Nephron (organoid): ENCODE measurements at regions not wholly inside any gene's neighbourhood (a gene's known extent, or its start where the extent isn't known, plus 50 kb on each side); places are given as distances from the start of the nearest gene placed in this dataset.
A peak's percentile ranks its signal among the peaks of the same experiment; 100 is the strongest.

Experiments
- H3K27ac Mint-ChIP-seq, 3 experiments: 2 replicates each; pipeline ENCODE4 v1.8.0; 2020; ENCODE audit warnings: mixed read lengths in 3 of 3, mild to moderate bottlenecking in 2 of 3, moderate library complexity in 1 of 3
- H3K27me3 Mint-ChIP-seq: 2 replicates; pipeline ENCODE4 v1.8.0; 2021; ENCODE audit warnings: low read depth, mild to moderate bottlenecking, moderate library complexity, mixed read lengths
- H3K36me3 Mint-ChIP-seq: 2 replicates; pipeline ENCODE4 v1.8.0; 2020; ENCODE audit warnings: low read depth, mixed read lengths
- H3K4me1 Mint-ChIP-seq: 2 replicates; pipeline ENCODE4 v1.8.0; 2020; ENCODE audit warnings: mixed read lengths
- H3K4me3 Mint-ChIP-seq, 3 experiments: 2 replicates each; pipeline ENCODE4 v1.8.0; 2020; ENCODE audit warnings: mild to moderate bottlenecking in 3 of 3, mixed read lengths in 3 of 3, moderate library complexity in 2 of 3
- H3K9me3 Mint-ChIP-seq: 2 replicates; pipeline ENCODE4 v1.8.0; 2020; ENCODE audit warnings: mixed read lengths
- TF ChIP-seq, protein P1 (sequence below), 3 experiments: fragments of 200-600 bp; sonication (generic); IDR thresholded peaks; one replicate each; pipeline ENCODE4 v1.5.0; 2021; ENCODE audit warnings: antibody characterized with exemption in 3 of 3; ENCODE audit not compliant: unreplicated experiment in 3 of 3

DNA sequence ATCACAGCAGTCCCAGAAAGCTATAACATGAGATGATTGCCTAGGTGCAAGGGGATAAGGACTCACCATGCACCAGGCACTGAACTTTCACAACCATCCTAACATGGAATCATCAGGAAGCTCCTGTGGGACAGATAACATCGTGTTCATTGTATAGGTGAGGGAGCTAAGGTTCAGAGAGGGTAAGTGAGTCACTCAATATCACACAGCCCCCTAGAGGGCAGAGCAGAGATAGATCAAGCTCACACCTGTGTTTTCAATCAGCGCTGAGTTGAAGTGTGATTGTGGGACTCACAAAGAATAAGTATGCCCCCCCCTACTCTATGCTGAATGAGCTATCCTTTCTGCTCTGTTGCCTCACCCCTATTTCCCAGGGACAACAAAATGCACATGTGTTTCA, 377.7 kb upstream of the ERCC4 start:
- Mint-ChIP-seq H3K36me3 (no peaks in the 10 kb centered on the region), H3K27ac (no peak overlapping the region), H3K27me3 (no peaks in the 10 kb centered on the region), H3K4me1 (no peaks in the 10 kb centered on the region), H3K4me3 (no peak overlapping the region), H3K9me3 (no peaks in the 10 kb centered on the region)
- TF ChIP-seq, protein P1, sequence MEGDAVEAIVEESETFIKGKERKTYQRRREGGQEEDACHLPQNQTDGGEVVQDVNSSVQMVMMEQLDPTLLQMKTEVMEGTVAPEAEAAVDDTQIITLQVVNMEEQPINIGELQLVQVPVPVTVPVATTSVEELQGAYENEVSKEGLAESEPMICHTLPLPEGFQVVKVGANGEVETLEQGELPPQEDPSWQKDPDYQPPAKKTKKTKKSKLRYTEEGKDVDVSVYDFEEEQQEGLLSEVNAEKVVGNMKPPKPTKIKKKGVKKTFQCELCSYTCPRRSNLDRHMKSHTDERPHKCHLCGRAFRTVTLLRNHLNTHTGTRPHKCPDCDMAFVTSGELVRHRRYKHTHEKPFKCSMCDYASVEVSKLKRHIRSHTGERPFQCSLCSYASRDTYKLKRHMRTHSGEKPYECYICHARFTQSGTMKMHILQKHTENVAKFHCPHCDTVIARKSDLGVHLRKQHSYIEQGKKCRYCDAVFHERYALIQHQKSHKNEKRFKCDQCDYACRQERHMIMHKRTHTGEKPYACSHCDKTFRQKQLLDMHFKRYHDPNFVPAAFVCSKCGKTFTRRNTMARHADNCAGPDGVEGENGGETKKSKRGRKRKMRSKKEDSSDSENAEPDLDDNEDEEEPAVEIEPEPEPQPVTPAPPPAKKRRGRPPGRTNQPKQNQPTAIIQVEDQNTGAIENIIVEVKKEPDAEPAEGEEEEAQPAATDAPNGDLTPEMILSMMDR (IDR thresholded peaks at IDR 0.05; ENCODE audit: unreplicated experiment in 3 of 3): no peak

DNA sequence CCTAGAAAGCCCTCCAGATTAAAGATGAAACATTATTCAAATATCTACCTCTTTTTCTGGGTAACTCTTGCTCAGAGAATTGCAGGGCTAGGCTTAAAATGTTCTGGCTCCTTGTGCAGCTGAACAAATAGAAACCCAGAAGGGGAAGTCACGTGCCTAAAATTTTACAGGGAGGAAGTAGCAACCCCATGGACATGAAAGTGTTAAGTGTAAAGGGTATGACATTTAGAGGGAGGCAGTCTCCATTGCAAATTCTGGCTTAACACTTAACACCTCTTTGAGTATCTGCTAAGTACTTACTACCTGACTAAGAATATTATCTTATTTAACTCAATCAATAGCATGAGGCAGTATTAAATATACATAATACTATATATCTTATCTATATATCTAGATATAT, 376.1 kb upstream of the ERCC4 start:
- H3K27me3 Mint-ChIP-seq: no peaks in the 10 kb centered on the region
- no peaks in the 10 kb centered on the region for H3K9me3 Mint-ChIP-seq
- H3K36me3 Mint-ChIP-seq: no peaks in the 10 kb centered on the region
- H3K4me3 Mint-ChIP-seq: no peak overlapping the region
- TF ChIP-seq, protein P1 (IDR thresholded peaks at IDR 0.05; ENCODE audit: unreplicated experiment in 3 of 3): no peak
- no peaks in the 10 kb centered on the region for H3K4me1 Mint-ChIP-seq
- no peak overlapping the region for H3K27ac Mint-ChIP-seq

DNA sequence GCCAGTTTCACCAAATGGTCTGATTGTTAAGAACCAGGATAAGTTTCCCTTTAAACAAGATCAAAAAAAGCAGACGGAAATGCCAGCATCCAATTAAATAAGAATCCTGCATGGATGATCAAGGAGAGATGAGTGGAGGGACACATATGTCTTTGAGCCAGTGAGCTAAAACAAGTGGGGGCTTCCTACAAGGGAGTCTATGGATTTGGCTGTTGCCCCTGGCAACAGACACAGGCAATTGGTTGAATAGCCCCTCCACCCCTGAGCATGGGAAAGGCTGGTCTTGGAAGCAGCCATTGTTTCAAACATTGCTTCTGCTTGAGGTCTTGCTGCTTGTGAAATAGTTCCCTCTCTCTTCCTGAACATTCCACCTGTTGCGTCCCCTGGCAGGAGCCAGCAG, 374.7 kb upstream of the ERCC4 start:
- TF ChIP-seq, protein P1 (IDR thresholded peaks at IDR 0.05; ENCODE audit: unreplicated experiment in 3 of 3): no peak
- H3K9me3 Mint-ChIP-seq: no peaks in the 10 kb centered on the region
- H3K27ac Mint-ChIP-seq: no peak overlapping the region
- H3K36me3 Mint-ChIP-seq: no peaks in the 10 kb centered on the region
- no peaks in the 10 kb centered on the region for H3K27me3 Mint-ChIP-seq
- no peak overlapping the region for H3K4me3 Mint-ChIP-seq
- H3K4me1 Mint-ChIP-seq: no peaks in the 10 kb centered on the region

DNA sequence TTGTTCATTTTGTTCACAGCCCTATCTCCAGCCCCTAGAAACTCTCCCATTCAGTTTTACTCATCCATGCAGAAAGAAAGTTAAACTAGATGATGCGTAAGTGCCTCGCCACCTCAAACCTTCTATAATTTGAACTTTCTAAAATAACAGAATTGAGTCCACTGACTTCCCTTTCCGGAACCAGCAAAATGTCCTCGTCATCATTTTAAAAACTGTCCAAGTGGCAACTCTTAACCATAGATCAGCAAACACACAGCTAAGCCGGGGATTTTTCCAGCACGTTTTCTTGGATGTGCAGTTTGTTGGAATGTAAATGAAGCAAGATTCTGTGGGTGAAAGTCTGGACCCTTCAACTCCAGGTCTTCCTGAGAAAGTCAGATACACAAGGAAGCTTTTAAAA, 369.7 kb upstream of the ERCC4 start:
- H3K27me3 Mint-ChIP-seq: no peaks in the 10 kb centered on the region
- H3K36me3 Mint-ChIP-seq: no peaks in the 10 kb centered on the region
- H3K27ac Mint-ChIP-seq: peak overlapping the region in 1 of 3 experiments; percentile 33
- no peak overlapping the region for H3K4me3 Mint-ChIP-seq
- TF ChIP-seq, protein P1 (IDR thresholded peaks at IDR 0.05; ENCODE audit: unreplicated experiment in 3 of 3): no peak
- H3K4me1 Mint-ChIP-seq: no peaks in the 10 kb centered on the region
- no peaks in the 10 kb centered on the region for H3K9me3 Mint-ChIP-seq

DNA sequence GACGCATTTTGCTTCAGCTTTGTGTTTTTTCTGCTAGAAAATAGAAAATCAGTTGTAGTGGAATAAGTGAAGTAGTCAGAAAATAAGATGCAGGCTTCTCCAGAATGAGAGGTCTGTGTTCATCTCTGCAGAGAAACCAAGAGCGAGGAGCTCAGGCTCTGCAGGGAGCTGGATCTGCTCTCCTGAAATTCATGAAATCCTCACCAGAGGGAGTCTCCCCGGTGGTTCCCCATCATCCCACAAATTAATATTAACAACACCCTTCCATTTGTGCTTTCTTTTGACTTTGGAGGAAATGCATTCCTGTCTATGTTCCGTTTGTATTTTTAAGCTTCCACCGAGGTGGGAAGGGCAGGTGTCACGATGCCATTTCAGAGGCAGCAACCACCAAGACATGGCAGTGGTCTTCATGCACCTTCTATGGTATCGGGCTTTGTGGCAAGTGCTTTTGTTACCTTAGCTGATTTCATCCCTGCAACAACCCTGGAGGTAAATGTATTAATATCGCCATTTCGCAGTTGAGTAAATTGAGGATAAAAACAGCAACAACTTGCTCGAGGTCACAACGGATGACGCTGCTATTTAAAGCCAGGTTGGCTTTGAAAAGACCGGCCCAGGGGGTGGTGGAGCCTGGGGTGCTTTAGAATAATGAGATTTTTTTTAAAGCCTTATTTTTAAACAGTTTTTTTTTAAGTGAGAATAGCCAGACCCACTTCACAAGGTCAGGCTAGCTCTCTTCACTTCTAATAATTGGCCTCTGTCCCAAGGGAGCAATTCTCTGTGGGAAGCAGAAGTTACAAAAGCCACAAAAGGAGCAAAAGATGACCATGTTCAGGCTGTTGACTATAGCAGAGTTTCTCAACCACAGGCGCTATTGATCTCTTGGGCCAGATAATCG, 367.6 kb upstream of the ERCC4 start:
- Mint-ChIP-seq H3K9me3 (no peaks in the 10 kb centered on the region), H3K27me3 (peaks cover 3% of the 10 kb centered on the region), H3K4me3 (no peak overlapping the region), H3K36me3 (no peaks in the 10 kb centered on the region), H3K27ac (no peak overlapping the region), H3K4me1 (no peaks in the 10 kb centered on the region)
- TF ChIP-seq, protein P1 (IDR thresholded peaks at IDR 0.05; ENCODE audit: unreplicated experiment in 3 of 3): peak in 2 of 3 experiments; percentile 7 to 13

DNA sequence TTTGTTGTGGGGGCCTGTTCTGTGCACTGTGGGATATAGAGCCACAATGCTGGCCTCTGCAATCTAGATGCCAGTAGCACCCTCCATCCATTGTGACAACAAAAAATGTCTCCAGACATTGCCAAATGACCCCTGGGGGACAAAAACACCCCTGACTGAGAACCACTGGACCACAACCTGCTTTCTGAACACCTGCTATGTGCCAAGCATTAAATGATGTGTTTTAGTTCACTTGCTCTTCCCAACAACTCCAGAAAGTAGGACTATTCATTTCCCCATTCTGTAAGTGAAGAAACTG, 367.0 kb upstream of the ERCC4 start:
- no peaks in the 10 kb centered on the region for H3K4me1 Mint-ChIP-seq
- no peaks in the 10 kb centered on the region for H3K36me3 Mint-ChIP-seq
- H3K9me3 Mint-ChIP-seq: no peaks in the 10 kb centered on the region
- TF ChIP-seq, protein P1 (IDR thresholded peaks at IDR 0.05; ENCODE audit: unreplicated experiment in 3 of 3): no peak
- H3K27ac Mint-ChIP-seq: no peak overlapping the region
- peaks cover 3% of the 10 kb centered on the region for H3K27me3 Mint-ChIP-seq
- no peak overlapping the region for H3K4me3 Mint-ChIP-seq
